GM12872 (cell line): ENCODE measurements at regions not wholly inside any gene's neighbourhood (a gene's known extent, or its start where the extent isn't known, plus 50 kb on each side); places are given as distances from the start of the nearest gene placed in this dataset.

Experiments used
- TF ChIP-seq, protein P1 (sequence below): IDR thresholded peaks from 3 replicates; pipeline ENCODE4 v1.5.1; 2011; ENCODE audit warnings: low read depth, mild to moderate bottlenecking, low read length, moderate library complexity; ENCODE audit not compliant: insufficient read depth

DNA sequence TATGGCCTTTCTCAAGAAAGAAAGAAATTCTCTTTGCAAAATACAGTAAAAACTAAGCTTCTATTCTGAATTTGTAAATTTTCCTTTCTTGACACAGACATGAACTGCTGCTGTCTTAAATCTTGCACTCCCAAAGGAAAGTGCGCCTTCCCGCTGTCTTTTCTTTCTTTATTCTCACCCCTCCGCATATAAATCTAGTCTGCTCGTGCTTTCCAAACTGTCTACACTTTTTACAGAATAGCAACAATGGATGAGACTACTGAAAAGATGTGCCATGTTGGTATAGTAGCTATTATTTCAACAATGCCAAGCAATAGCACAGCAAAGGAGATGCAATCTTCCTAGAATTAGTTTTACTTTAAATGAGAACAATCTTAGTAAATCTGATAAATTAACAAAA is 328.8 kb upstream of the PDE3A start:
- TF ChIP-seq, protein P1, sequence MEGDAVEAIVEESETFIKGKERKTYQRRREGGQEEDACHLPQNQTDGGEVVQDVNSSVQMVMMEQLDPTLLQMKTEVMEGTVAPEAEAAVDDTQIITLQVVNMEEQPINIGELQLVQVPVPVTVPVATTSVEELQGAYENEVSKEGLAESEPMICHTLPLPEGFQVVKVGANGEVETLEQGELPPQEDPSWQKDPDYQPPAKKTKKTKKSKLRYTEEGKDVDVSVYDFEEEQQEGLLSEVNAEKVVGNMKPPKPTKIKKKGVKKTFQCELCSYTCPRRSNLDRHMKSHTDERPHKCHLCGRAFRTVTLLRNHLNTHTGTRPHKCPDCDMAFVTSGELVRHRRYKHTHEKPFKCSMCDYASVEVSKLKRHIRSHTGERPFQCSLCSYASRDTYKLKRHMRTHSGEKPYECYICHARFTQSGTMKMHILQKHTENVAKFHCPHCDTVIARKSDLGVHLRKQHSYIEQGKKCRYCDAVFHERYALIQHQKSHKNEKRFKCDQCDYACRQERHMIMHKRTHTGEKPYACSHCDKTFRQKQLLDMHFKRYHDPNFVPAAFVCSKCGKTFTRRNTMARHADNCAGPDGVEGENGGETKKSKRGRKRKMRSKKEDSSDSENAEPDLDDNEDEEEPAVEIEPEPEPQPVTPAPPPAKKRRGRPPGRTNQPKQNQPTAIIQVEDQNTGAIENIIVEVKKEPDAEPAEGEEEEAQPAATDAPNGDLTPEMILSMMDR, result no peak

DNA sequence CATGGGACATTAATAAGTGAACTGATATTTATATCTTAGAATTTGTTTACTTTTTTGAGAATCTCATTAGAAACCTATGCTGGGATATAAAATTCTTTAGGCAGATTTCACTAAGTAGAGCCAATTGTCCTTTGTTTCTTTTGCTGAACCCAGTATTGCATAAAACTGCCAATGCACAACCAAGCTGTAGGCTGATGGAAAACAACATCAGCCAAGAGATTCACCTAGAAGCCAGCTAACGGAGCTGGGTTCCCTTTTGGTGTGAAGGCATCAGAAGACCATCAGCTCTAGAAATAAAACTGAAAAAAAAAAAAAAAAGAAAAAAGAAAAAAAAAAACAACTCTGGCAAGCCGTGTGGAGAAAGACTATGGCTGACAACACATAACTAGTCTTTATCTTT is 328.2 kb upstream of the PDE3A start:
- TF ChIP-seq, protein P1, result no peak

DNA sequence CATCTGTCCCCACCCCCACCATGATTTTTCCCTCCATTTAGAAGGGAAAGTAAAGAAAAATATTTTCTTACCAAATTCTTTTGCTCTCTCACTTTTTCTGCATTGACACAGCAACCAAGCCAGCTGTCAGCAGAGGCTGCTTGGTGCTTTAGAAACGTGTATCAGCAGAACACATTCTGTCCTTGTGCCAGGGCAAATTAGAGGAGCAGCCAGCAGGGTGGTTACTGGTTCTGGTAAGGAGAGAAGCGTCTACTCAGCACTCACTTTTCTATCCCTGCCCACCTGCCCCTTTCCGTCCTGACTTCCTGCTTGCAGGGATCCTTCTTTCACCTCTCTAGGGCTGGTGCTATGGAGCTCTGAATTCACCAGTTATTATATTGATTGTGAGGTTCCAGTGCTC is 327.5 kb upstream of the PDE3A start:
- TF ChIP-seq, protein P1, result no peak

DNA sequence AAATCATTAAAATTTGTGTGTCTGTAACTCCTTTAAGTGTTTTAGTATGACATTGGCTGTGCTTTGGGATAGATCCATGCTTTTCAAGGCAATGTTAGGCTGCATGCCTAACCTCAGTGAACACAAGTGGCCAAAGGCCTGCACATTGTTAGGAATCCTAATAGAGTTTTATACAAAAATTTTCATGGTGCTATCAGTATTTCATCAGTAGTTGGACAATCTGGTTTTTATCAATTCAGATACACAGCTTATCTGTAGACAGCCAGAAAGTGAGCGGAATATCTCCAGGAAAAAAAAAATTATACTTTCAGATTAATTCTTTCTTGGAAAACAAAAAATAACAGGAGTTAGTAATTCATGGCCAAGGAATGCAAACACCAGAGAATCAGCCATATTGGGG is 324.0 kb upstream of the PDE3A start:
- TF ChIP-seq, protein P1, result no peak

DNA sequence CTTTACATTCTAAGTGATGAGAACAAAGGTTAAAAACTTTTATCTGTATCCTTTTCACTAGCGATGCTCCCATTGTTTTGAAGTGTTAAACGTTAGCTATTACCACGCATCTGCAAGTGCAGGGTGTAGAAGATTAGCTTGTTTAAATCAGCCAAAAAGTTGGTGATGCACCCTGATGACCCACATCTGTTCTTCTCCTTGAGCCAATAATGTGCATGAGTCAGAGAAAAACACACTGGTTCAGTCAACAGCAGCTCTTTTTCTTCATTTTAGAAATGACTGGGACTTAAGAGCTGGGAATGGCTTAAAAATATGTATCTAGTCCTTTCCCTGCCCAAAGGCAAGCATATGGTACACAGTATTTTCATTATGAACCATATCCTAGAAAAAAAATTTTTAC is 323.5 kb upstream of the PDE3A start:
- TF ChIP-seq, protein P1, result no peak

DNA sequence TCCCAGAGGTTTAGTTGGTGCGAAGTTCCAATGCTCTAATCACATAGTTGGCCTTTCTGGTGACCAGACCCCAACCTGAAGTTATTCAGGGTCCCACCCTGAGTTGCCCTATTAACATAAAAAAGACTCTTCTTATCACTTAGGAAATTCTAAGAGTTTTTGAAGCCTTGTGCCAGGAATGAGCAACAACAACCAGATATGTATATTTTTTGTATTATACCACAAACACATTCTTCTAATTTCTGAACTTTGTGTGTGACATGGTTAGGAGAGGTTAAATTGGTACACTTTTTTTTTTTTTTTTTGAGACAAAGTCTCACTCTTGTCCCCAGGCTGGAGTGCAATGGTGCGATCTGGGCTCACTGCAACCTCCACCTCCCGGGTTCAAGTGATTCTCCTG is 320.4 kb upstream of the PDE3A start:
- TF ChIP-seq, protein P1, result no peak

DNA sequence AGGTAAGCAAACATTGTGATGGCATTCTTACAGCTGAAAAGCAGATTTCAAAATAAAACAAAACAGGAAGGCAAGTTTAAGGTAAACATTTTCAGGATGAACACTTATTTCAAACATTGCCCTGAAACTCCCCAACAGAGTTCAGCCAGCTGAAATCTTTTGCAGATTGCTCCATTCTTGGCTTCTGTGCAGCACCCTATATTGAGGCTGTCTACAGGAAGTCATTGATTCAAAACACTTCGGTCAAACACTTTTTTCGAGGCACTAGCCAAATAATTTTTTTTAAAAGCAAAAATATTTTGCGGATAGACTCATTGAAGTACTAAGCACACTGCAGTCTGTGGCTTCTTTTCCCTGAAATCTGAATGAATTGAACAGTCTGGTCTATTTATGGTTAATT is 318.1 kb upstream of the PDE3A start:
- TF ChIP-seq, protein P1, result no peak

DNA sequence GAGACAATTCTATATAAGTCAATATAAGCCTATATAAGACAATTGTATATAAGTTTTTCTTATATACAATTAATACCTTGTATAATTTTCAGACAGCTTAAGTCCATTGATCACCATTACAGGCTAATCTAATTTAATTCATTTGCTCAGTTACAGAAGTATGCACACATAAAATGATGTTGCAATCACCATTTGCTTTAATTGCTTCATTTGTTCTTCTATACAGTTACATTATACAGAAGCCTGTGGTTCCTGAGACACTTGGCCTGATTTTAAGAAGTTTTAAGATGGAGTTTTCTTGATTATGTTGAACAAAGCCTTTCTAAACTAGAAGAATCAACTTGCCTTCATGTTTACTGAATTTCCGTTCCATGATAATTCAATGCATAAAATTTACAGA is 314.6 kb upstream of the PDE3A start:
- TF ChIP-seq, protein P1, result no peak
